ENCODE measurements at regions not wholly inside any gene's neighbourhood (a gene's known extent, or its start where the extent isn't known, plus 50 kb on each side); places are given as distances from the start of the nearest gene placed in this dataset.

GRCh38 chr2:239700686-239701345 is 300.0 kb upstream of the HDAC4 start:
- no peak for DNase-seq

GRCh38 chr2:239697399-239698164 is 296.8 kb upstream of the HDAC4 start:
- DNase-seq = no peak

GRCh38 chr2:239696559-239697207 is 295.9 kb upstream of the HDAC4 start:
- DNase-seq = no peak

- no peak for DNase-seq
These were observed 295.0 kb upstream of the HDAC4 start for GRCh38 chr2:239695728-239696240.

GRCh38 chr2:239695106-239695727 is 294.4 kb upstream of the HDAC4 start:
- DNase-seq = no peak

- DNase-seq = no peak
These were observed 293.7 kb upstream of the HDAC4 start for GRCh38 chr2:239694487-239694886.

GRCh38 chr2:239693761-239694415 is 293.1 kb upstream of the HDAC4 start:
- no peak for DNase-seq

GRCh38 chr2:239693330-239693729 is 292.5 kb upstream of the HDAC4 start:
- DNase-seq = no peak

- no peak for DNase-seq
These were observed 292.1 kb upstream of the HDAC4 start for GRCh38 chr2:239692919-239693318.

- no peak for DNase-seq
These were observed 291.6 kb upstream of the HDAC4 start for GRCh38 chr2:239692362-239692851.

- DNase-seq = no peak
These were observed 290.9 kb upstream of the HDAC4 start for GRCh38 chr2:239691720-239692119.

- no peak for DNase-seq
These were observed 290.1 kb upstream of the HDAC4 start for GRCh38 chr2:239690651-239691631.

- no peak for DNase-seq
These were observed 289.2 kb upstream of the HDAC4 start for GRCh38 chr2:239689985-239690384.

- DNase-seq = no peak
These were observed 288.6 kb upstream of the HDAC4 start for GRCh38 chr2:239689410-239689809.

- no peak for DNase-seq
These were observed 288.0 kb upstream of the HDAC4 start for GRCh38 chr2:239688840-239689239.

GRCh38 chr2:239688122-239688681 is 287.4 kb upstream of the HDAC4 start:
- peak; percentile 22 for DNase-seq

- no peak for DNase-seq
These were observed 286.6 kb upstream of the HDAC4 start for GRCh38 chr2:239687441-239687840.

- DNase-seq = no peak
These were observed 285.1 kb upstream of the HDAC4 start for GRCh38 chr2:239685965-239686364.

GRCh38 chr2:239685556-239685955 is 284.7 kb upstream of the HDAC4 start:
- no peak for DNase-seq

GRCh38 chr2:239684996-239685395 is 284.2 kb upstream of the HDAC4 start:
- no peak for DNase-seq

GRCh38 chr2:239684271-239684810 is 283.5 kb upstream of the HDAC4 start:
- no peak for DNase-seq
